D721Med (cell line): ENCODE measurements at regions not wholly inside any gene's neighbourhood (a gene's known extent, or its start where the extent isn't known, plus 50 kb on each side); places are given as distances from the start of the nearest gene placed in this dataset.

Experiments used
- DNase-seq: peaks from one replicate; pipeline ENCODE4 v3.0.0; 2011; ENCODE audit warnings: low spot score; ENCODE audit not compliant: insufficient read length
- FAIRE-seq: peaks from 2 replicates; lab custom pipeline; 2011; peaks lifted over from hg19 to GRCh38; lab: Jason Lieb, UNC
- CTCF ChIP-seq: IDR thresholded peaks from 2 replicates; pipeline ENCODE4 v1.5.1; 2012; ENCODE audit warnings: mild to moderate bottlenecking, control low read depth; ENCODE audit not compliant: insufficient read depth; ENCODE audit errors: missing control alignments

DNA sequence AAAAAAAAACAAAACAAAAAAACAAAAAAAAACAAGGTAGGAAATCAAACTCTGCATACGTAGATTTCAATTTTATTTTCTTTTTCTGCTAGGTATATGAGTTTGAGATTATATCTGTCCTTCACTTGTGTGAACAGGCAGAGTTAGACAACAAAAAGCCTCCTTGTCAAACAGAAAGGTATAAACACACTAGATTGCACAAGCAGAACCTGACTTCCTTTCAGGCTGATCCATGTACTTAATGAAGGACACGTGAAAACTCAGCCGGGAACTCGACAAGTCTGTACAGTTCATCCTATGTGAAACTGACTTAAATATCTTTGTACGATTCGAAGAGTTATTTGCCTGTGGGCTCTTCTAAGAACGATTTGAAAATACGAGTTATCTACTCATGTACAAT is 254.1 kb downstream of the ARL4A start:
- FAIRE-seq, result no peak
- TF ChIP-seq CTCF, result no peak
- DNase-seq, result no peak

GRCh38 chr7:12942609-12943008 is 255.2 kb downstream of the ARL4A start:
- FAIRE-seq (no peak), DNase-seq (no peak)
- TF ChIP-seq CTCF, result no peak

DNA sequence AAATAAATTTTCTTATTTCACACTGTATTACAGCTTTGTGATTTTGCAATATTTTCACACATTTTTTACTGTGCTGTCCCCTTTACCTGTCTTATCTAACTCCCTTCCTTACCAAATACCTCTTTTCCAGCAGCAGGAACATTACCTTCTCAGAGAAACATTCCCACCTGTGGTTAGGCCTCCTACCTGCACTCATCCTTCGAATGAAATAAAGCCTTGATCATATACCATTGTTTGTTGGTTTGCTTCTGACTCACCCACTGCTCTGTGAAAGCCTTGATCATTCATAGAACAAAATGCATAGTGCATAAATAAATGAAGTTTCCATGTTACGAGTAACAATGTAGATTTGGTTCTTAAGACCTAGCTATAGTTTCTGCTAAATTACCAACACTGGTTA is 256.3 kb downstream of the ARL4A start:
- no peak for TF ChIP-seq CTCF
- FAIRE-seq, result no peak
- DNase-seq, result no peak

DNA sequence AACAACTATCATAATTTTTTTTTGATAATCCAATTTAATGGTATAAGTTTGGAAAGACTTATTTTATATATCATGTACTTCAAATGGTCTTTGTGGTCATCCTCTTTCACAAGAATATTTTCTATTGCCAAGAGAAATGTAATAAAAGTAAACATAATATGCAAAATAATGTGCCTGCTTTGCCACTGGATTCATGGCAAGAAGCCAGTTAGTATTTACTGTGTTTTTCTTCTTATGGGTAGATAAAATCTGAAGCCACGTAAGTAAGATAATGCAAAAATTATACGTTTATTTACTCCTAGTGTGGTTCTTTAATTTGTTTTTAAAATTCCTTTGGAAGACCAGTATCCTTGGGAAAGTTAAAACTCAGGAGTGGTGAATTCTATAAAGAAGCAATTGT is 258.5 kb downstream of the ARL4A start:
- DNase-seq (no peak), FAIRE-seq (no peak)
- no peak for TF ChIP-seq CTCF

- no peak for FAIRE-seq
- no peak for DNase-seq
- no peak for TF ChIP-seq CTCF
Measured at GRCh38 chr7:12947465-12947864, 260.0 kb downstream of the ARL4A start.

DNA sequence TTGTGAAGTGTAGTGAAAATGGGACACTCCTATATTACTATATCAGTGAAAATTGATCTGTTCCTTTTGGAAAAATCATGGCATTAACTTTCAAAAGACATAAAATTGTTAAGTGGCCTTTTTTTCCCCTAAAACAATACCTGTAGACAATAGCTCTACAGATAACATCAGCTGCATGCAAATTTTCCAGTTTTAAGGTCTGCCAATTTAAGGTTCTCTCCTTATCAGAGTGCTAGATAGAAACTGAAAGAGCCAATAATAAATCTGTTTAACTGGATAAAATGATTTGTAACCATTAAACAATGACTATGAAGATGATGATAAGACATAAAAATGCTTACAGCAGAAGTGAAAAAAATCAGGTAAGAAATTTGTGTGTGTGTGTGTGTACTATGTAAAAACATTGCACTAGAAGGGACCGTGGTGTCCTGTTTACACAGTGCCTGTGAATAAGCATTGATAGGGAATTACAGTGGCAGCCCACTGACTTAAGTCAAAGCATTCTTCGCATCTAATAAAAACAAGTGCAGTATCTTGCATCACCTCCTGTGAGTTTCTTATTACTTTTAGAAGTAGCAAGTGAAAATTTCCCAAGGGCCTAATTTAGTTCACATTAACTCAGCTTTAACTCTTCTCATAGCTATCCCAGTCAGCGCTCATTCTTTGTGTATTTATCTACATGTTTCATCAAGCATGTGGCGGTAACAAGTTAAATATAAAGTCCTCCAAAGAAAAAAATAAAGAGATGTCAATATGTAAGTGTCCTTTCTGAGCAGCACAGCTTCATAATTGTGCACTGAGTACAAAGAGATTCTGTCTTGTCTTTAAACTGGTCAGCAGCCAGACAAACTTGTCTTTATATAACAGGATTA is 261.9 kb downstream of the ARL4A start:
- FAIRE-seq (no peak), DNase-seq (no peak)
- TF ChIP-seq CTCF, result no peak

GRCh38 chr7:12951397-12951801 is 264.0 kb downstream of the ARL4A start:
- FAIRE-seq, result no peak
- TF ChIP-seq CTCF, result no peak
- DNase-seq, result no peak
